HEK293T (cell line): ENCODE measurements at regions not wholly inside any gene's neighbourhood (a gene's known extent, or its start where the extent isn't known, plus 50 kb on each side); places are given as distances from the start of the nearest gene placed in this dataset.

Source experiments
- CTCF ChIA-PET: fragments of 350-600 bp; formaldehyde crosslinking; extraction: SDS; loops from one replicate; lab custom pipeline; 2021; ENCODE audit warnings: antibody characterized with exemption, inconsistent platforms; lab: Yijun Ruan, JAX
- POLR2A ChIA-PET: fragments of 350-600 bp; formaldehyde crosslinking; extraction: SDS; loops from one replicate; lab custom pipeline; 2020; ENCODE audit warnings: antibody characterized with exemption, inconsistent platforms; lab: Yijun Ruan, JAX
- DNase-seq: peaks from one replicate; pipeline ENCODE4 v3.0.0; 2012; ENCODE audit warnings: mixed read lengths; ENCODE audit errors: extremely low spot score
- ARNT ChIP-seq: fragments of 450-650 bp; IDR thresholded peaks from 2 replicates; pipeline ENCODE4 v1.6.1; 2017; ENCODE audit warnings: mild to moderate bottlenecking
- BHLHE40 ChIP-seq: fragments of 450-650 bp; IDR thresholded peaks from 2 replicates; pipeline ENCODE4 v1.6.1; 2016; ENCODE audit warnings: mild to moderate bottlenecking, moderate library complexity, borderline replicate concordance
- CTBP1 ChIP-seq: fragments of 450-650 bp; IDR thresholded peaks from 2 replicates; pipeline ENCODE4 v1.6.1; 2016; ENCODE audit warnings: borderline replicate concordance
- ELF4 ChIP-seq: fragments of 450-650 bp; IDR thresholded peaks from 2 replicates; pipeline ENCODE4 v1.6.1; 2017; ENCODE audit warnings: antibody characterized with exemption
- FOXA1 ChIP-seq: fragments of 450-650 bp; IDR thresholded peaks from 2 replicates; pipeline ENCODE4 v1.6.1; 2016; ENCODE audit warnings: mild to moderate bottlenecking
- FOXK2 ChIP-seq: fragments of 450-650 bp; IDR thresholded peaks from 2 replicates; pipeline ENCODE4 v1.6.1; 2016; ENCODE audit warnings: mild to moderate bottlenecking
- FOXM1 ChIP-seq: fragments of 450-650 bp; IDR thresholded peaks from 2 replicates; pipeline ENCODE4 v1.6.1; 2017; ENCODE audit warnings: mild to moderate bottlenecking, borderline replicate concordance
- HDGF ChIP-seq: fragments of 450-650 bp; IDR thresholded peaks from 2 replicates; pipeline ENCODE4 v1.6.1; 2017; ENCODE audit warnings: antibody characterized with exemption, borderline replicate concordance
- L3MBTL2 ChIP-seq: fragments of 450-650 bp; conservative IDR thresholded peaks from 2 replicates; pipeline ENCODE4 v1.6.1; 2016; ENCODE audit warnings: mild to moderate bottlenecking
- LEF1 ChIP-seq: fragments of 450-650 bp; IDR thresholded peaks from 2 replicates; pipeline ENCODE4 v1.6.1; 2017; ENCODE audit warnings: mild to moderate bottlenecking, borderline replicate concordance
- NFRKB ChIP-seq: fragments of 450-650 bp; IDR thresholded peaks from 2 replicates; pipeline ENCODE4 v1.6.1; 2016; ENCODE audit warnings: mild to moderate bottlenecking, moderate library complexity
- PKNOX1 ChIP-seq: fragments of 450-650 bp; IDR thresholded peaks from 2 replicates; pipeline ENCODE4 v1.6.1; 2016
- SP1 ChIP-seq: fragments of 450-650 bp; IDR thresholded peaks from 2 replicates; pipeline ENCODE4 v1.6.1; 2017
- SUZ12 ChIP-seq: fragments of 450-650 bp; IDR thresholded peaks from 2 replicates; pipeline ENCODE4 v1.6.1; 2016; ENCODE audit warnings: mild to moderate bottlenecking
- TARDBP ChIP-seq: fragments of 450-650 bp; IDR thresholded peaks from 2 replicates; pipeline ENCODE4 v1.6.1; 2016
- ZNF384 ChIP-seq: fragments of 450-650 bp; IDR thresholded peaks from 2 replicates; pipeline ENCODE4 v1.6.1; 2016

GRCh38 chr12:59119676-59120075, 199.4 kb upstream of the LRIG3 start:
- TF ChIP-seq NFRKB (no peak), SP1 (no peak), HDGF (no peak), ZNF384 (no peak), L3MBTL2 (no peak), BHLHE40 (no peak), LEF1 (no peak), FOXK2 (no peak), TARDBP (no peak), ELF4 (no peak), ARNT (no peak), CTBP1 (no peak), SUZ12 (no peak), PKNOX1 (no peak), FOXA1 (no peak), FOXM1 (no peak)
- DNase-seq: no peak
- CTCF ChIA-PET: no interaction called here
- POLR2A ChIA-PET: no interaction called here

DNA sequence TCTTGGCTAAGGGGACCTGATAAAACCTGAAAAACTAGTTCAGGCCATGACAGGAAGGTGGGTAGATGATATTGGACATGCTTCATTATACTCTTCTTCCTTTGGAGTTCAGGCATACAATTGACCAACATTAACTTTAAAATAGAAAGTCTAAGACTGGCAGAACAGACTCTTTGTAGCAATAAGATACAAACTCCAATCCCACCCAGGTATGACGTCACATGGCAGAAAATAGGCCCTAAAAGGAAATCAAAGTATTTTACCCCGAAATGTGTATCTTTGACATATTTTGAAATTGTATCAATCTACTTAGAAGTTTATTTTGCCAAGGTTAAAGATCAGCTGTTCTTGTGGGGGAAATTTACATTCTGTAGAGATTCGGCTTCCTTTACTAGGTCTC, 198.1 kb upstream of the LRIG3 start:
- DNase-seq: no peak
- TF ChIP-seq SUZ12 (no peak), ARNT (no peak), PKNOX1 (no peak), FOXM1 (no peak), L3MBTL2 (no peak), ZNF384 (no peak), ELF4 (no peak), HDGF (no peak), LEF1 (no peak), FOXK2 (no peak), NFRKB (no peak), CTBP1 (no peak), BHLHE40 (no peak), FOXA1 (no peak), SP1 (no peak), TARDBP (no peak)
- CTCF ChIA-PET: no interaction called here
- POLR2A ChIA-PET: no interaction called here

- POLR2A ChIA-PET: no interaction called here
- no peak for TF ChIP-seq PKNOX1
- no peak for TF ChIP-seq SUZ12
- TF ChIP-seq FOXM1: no peak
- CTCF ChIA-PET: interaction anchor here (0.6 kb wide), 1 partner anchor 282 kb away, joined by 3 read pairs; no protein-coding TSS in a partner anchor
- no peak for DNase-seq
Observed at GRCh38 chr12:59115995-59116394, 195.7 kb upstream of the LRIG3 start.

DNA sequence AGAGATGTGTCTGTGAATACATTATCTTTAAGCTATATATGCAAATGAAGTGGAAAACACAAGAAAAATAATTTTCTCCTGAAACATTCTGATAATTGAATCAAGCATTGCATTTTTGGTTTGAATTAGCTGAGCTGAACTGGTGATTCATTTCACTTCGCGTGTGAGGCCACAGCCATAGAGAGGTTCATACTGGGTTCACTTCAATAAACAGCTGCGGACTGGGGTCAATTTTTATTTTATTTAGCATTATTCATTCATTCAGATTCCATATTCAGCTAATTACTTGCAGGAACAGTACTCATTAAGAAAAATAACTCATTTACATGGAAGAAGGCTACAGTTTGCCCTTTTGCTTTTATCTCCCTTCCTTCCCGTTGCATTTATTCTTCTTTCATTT, 195.2 kb upstream of the LRIG3 start:
- no peak for DNase-seq
- CTCF ChIA-PET: interaction anchor here (0.6 kb wide), 1 partner anchor 282 kb away, joined by 3 read pairs; no protein-coding TSS in a partner anchor
- POLR2A ChIA-PET: no interaction called here
- TF ChIP-seq TARDBP (no peak), ELF4 (no peak), L3MBTL2 (no peak), ARNT (no peak), LEF1 (no peak), SP1 (no peak), NFRKB (no peak), ZNF384 (no peak), FOXK2 (no peak), FOXA1 (no peak), SUZ12 (no peak), FOXM1 (no peak), PKNOX1 (no peak), CTBP1 (no peak), HDGF (no peak), BHLHE40 (no peak)

DNA sequence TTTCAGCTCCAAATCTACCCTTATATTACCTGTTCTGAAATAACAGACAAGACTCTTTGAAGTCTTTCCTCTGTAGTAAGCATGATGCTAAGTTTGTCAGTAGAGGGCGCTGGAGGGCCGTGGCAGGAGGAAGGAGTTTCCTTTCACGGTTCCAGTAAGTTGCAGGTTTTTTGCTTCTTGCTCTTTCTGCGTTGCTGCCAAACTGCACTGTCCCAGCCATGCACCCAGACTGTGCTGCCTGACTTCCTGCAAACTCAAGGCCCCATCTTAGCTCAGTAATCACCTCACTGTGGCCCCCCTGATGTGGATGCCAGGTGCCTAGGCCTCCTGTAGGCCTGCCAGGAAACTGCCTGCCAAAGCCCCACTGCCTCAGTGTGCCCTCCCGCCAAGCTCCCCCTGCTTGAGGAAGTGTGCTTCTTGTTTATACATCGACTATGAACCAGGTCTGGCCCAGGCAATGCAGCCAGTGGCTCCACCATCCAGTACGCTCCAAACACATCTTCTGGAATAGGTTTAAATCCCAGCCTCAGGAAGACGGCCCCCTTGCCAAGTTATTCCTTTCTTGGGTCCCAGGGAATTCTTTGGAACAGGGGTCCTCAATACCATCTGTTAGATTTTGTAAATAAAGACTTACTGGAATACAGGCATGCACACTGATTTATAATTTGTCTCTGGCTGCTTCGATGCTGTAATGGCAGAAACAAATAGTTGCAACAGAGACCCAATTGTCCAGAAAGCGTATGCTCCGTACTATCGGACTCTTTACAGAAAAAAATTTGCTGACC, 193.7 kb upstream of the LRIG3 start:
- TF ChIP-seq FOXA1 (no peak), LEF1 (no peak; the same call in 1 of the 2 replicates), ZNF384 (no peak), FOXM1 (no peak), NFRKB (no peak), SP1 (no peak), HDGF (no peak)

More for the DNA sequence above, 193.7 kb upstream of the LRIG3 start:
- POLR2A ChIA-PET: no interaction called here
- peak; percentile 65 for DNase-seq
- CTCF ChIA-PET: interaction anchor here (0.7 to 1.6 kb wide), 3 partner anchors 30 to 57 kb away, joined by 3 read pairs; no protein-coding TSS in a partner anchor
